ENCODE measurements at regions not wholly inside any gene's neighbourhood (a gene's known extent, or its start where the extent isn't known, plus 50 kb on each side); places are given as distances from the start of the nearest gene placed in this dataset.

GRCh38 chr3:26193558-26193957 is 403.7 kb downstream of the OXSM start:
- no peaks in the 10 kb centered on the region for H3K4me1 ChIP-seq (ENCODE audit: insufficient read depth, insufficient read length)
- no peaks in the 10 kb centered on the region for H3K9me3 ChIP-seq (ENCODE audit: insufficient read depth, low read length)
- no peaks in the 10 kb centered on the region for H3K27me3 ChIP-seq (ENCODE audit: insufficient read depth, insufficient read length)
- H3K9ac ChIP-seq (ENCODE audit: insufficient read length, low read depth): no peak overlapping the region
- no peak for TF ChIP-seq ZNF274 (IDR thresholded peaks at IDR 0.05; ENCODE audit: low read depth, low read length)
- H3K36me3 ChIP-seq (ENCODE audit: insufficient read depth, insufficient read length, low read length): no peaks in the 10 kb centered on the region
- no peak for DNase-seq (ENCODE audit: low read depth, low spot score)
- no peak overlapping the region for H3K4me3 ChIP-seq (ENCODE audit: insufficient read length, low read depth)

GRCh38 chr3:26196781-26197180 is 406.9 kb downstream of the OXSM start:
- Histone ChIP-seq H3K4me1 (ENCODE audit: insufficient read depth, insufficient read length) (no peaks in the 10 kb centered on the region), H3K4me3 (ENCODE audit: insufficient read length, low read depth) (no peak overlapping the region), H3K36me3 (ENCODE audit: insufficient read depth, insufficient read length, low read length) (no peaks in the 10 kb centered on the region), H3K9me3 (ENCODE audit: insufficient read depth, low read length) (no peaks in the 10 kb centered on the region), H3K27me3 (ENCODE audit: insufficient read depth, insufficient read length) (no peaks in the 10 kb centered on the region), H3K9ac (ENCODE audit: insufficient read length, low read depth) (no peak overlapping the region)
- TF ChIP-seq SUZ12 (IDR thresholded peaks at IDR 0.05; ENCODE audit: extremely low read depth, insufficient read depth, insufficient read length): no peak
- TF ChIP-seq YY1 (IDR thresholded peaks at IDR 0.05; ENCODE audit: insufficient read depth, insufficient read length): no peak
- TF ChIP-seq ZNF274 (IDR thresholded peaks at IDR 0.05; ENCODE audit: low read depth, low read length): no peak
- DNase-seq (ENCODE audit: low read depth, low spot score): no peak

- no peak overlapping the region for H3K9ac ChIP-seq (ENCODE audit: insufficient read length, low read depth)
- no peaks in the 10 kb centered on the region for H3K9me3 ChIP-seq (ENCODE audit: insufficient read depth, low read length)
- H3K36me3 ChIP-seq (ENCODE audit: insufficient read depth, insufficient read length, low read length): no peaks in the 10 kb centered on the region
- H3K4me1 ChIP-seq (ENCODE audit: insufficient read depth, insufficient read length): no peaks in the 10 kb centered on the region
- no peak for TF ChIP-seq YY1 (IDR thresholded peaks at IDR 0.05; ENCODE audit: insufficient read depth, insufficient read length)
- TF ChIP-seq ZNF274 (IDR thresholded peaks at IDR 0.05; ENCODE audit: low read depth, low read length): no peak
- no peak for TF ChIP-seq SUZ12 (IDR thresholded peaks at IDR 0.05; ENCODE audit: extremely low read depth, insufficient read depth, insufficient read length)
- no peak for DNase-seq (ENCODE audit: low read depth, low spot score)
- no peak overlapping the region for H3K4me3 ChIP-seq (ENCODE audit: insufficient read length, low read depth)
- no peaks in the 10 kb centered on the region for H3K27me3 ChIP-seq (ENCODE audit: insufficient read depth, insufficient read length)
Observed at GRCh38 chr3:26198609-26199008, 408.7 kb downstream of the OXSM start.

- Histone ChIP-seq H3K4me1 (ENCODE audit: insufficient read depth, insufficient read length) (no peaks in the 10 kb centered on the region), H3K27me3 (ENCODE audit: insufficient read depth, insufficient read length) (no peaks in the 10 kb centered on the region), H3K36me3 (ENCODE audit: insufficient read depth, insufficient read length, low read length) (no peaks in the 10 kb centered on the region), H3K4me3 (ENCODE audit: insufficient read length, low read depth) (no peak overlapping the region), H3K9ac (ENCODE audit: insufficient read length, low read depth) (no peak overlapping the region), H3K9me3 (ENCODE audit: insufficient read depth, low read length) (no peaks in the 10 kb centered on the region)
- DNase-seq (ENCODE audit: low read depth, low spot score): no peak
- TF ChIP-seq SUZ12 (IDR thresholded peaks at IDR 0.05; ENCODE audit: extremely low read depth, insufficient read depth, insufficient read length): no peak
- no peak for TF ChIP-seq YY1 (IDR thresholded peaks at IDR 0.05; ENCODE audit: insufficient read depth, insufficient read length)
- no peak for TF ChIP-seq ZNF274 (IDR thresholded peaks at IDR 0.05; ENCODE audit: low read depth, low read length)
Observed at GRCh38 chr3:26202169-26202568, 412.3 kb downstream of the OXSM start.

GRCh38 chr3:26205475-26205874 is 415.6 kb downstream of the OXSM start:
- no peaks in the 10 kb centered on the region for H3K36me3 ChIP-seq (ENCODE audit: insufficient read depth, insufficient read length, low read length)
- TF ChIP-seq SUZ12 (IDR thresholded peaks at IDR 0.05; ENCODE audit: extremely low read depth, insufficient read depth, insufficient read length) (no peak), YY1 (IDR thresholded peaks at IDR 0.05; ENCODE audit: insufficient read depth, insufficient read length) (no peak), ZNF274 (IDR thresholded peaks at IDR 0.05; ENCODE audit: low read depth, low read length) (no peak)
- H3K9me3 ChIP-seq (ENCODE audit: insufficient read depth, low read length): no peaks in the 10 kb centered on the region
- H3K27me3 ChIP-seq (ENCODE audit: insufficient read depth, insufficient read length): no peaks in the 10 kb centered on the region
- H3K9ac ChIP-seq (ENCODE audit: insufficient read length, low read depth): no peak overlapping the region
- no peak overlapping the region for H3K4me3 ChIP-seq (ENCODE audit: insufficient read length, low read depth)
- H3K4me1 ChIP-seq (ENCODE audit: insufficient read depth, insufficient read length): no peaks in the 10 kb centered on the region
- DNase-seq (ENCODE audit: low read depth, low spot score): no peak

- TF ChIP-seq SUZ12 (IDR thresholded peaks at IDR 0.05; ENCODE audit: extremely low read depth, insufficient read depth, insufficient read length) (no peak), YY1 (IDR thresholded peaks at IDR 0.05; ENCODE audit: insufficient read depth, insufficient read length) (no peak), ZNF274 (IDR thresholded peaks at IDR 0.05; ENCODE audit: low read depth, low read length) (no peak)
- Histone ChIP-seq H3K9ac (ENCODE audit: insufficient read length, low read depth) (no peak overlapping the region), H3K27me3 (ENCODE audit: insufficient read depth, insufficient read length) (no peaks in the 10 kb centered on the region), H3K4me3 (ENCODE audit: insufficient read length, low read depth) (no peak overlapping the region), H3K9me3 (ENCODE audit: insufficient read depth, low read length) (no peaks in the 10 kb centered on the region), H3K36me3 (ENCODE audit: insufficient read depth, insufficient read length, low read length) (no peaks in the 10 kb centered on the region), H3K4me1 (ENCODE audit: insufficient read depth, insufficient read length) (no peaks in the 10 kb centered on the region)
- no peak for DNase-seq (ENCODE audit: low read depth, low spot score)
Observed at GRCh38 chr3:26208201-26208600, 414.4 kb upstream of the LRRC3B start.

GRCh38 chr3:26229801-26230200 is 392.8 kb upstream of the LRRC3B start:
- TF ChIP-seq YY1 (IDR thresholded peaks at IDR 0.05; ENCODE audit: insufficient read depth, insufficient read length) (no peak), ZNF274 (IDR thresholded peaks at IDR 0.05; ENCODE audit: low read depth, low read length) (no peak), SUZ12 (IDR thresholded peaks at IDR 0.05; ENCODE audit: extremely low read depth, insufficient read depth, insufficient read length) (no peak)
- no peaks in the 10 kb centered on the region for H3K9me3 ChIP-seq (ENCODE audit: insufficient read depth, low read length)

GRCh38 chr3:26233374-26233773 is 389.2 kb upstream of the LRRC3B start:
- Histone ChIP-seq H3K4me1 (ENCODE audit: insufficient read depth, insufficient read length) (no peaks in the 10 kb centered on the region), H3K4me3 (ENCODE audit: insufficient read length, low read depth) (no peak overlapping the region), H3K9ac (ENCODE audit: insufficient read length, low read depth) (no peak overlapping the region), H3K36me3 (ENCODE audit: insufficient read depth, insufficient read length, low read length) (no peaks in the 10 kb centered on the region), H3K27me3 (ENCODE audit: insufficient read depth, insufficient read length) (no peaks in the 10 kb centered on the region), H3K9me3 (ENCODE audit: insufficient read depth, low read length) (no peaks in the 10 kb centered on the region)
- TF ChIP-seq ZNF274 (IDR thresholded peaks at IDR 0.05; ENCODE audit: low read depth, low read length): no peak
- TF ChIP-seq SUZ12 (IDR thresholded peaks at IDR 0.05; ENCODE audit: extremely low read depth, insufficient read depth, insufficient read length): no peak
- TF ChIP-seq YY1 (IDR thresholded peaks at IDR 0.05; ENCODE audit: insufficient read depth, insufficient read length): no peak
- DNase-seq (ENCODE audit: low read depth, low spot score): no peak

More at GRCh38 chr3:26229801-26230200, 392.8 kb upstream of the LRRC3B start:
- H3K4me3 ChIP-seq (ENCODE audit: insufficient read length, low read depth): no peak overlapping the region
- H3K4me1 ChIP-seq (ENCODE audit: insufficient read depth, insufficient read length): no peaks in the 10 kb centered on the region
- DNase-seq (ENCODE audit: low read depth, low spot score): no peak
- H3K27me3 ChIP-seq (ENCODE audit: insufficient read depth, insufficient read length): no peaks in the 10 kb centered on the region
- no peaks in the 10 kb centered on the region for H3K36me3 ChIP-seq (ENCODE audit: insufficient read depth, insufficient read length, low read length)
- H3K9ac ChIP-seq (ENCODE audit: insufficient read length, low read depth): no peak overlapping the region

Measured in NT2/D1 (cell line).